HG02885 (cell line): ENCODE measurements at regions not wholly inside any gene's neighbourhood (a gene's known extent, or its start where the extent isn't known, plus 50 kb on each side); places are given as distances from the start of the nearest gene placed in this dataset.
A peak's percentile ranks its signal among the peaks of the same experiment; 100 is the strongest.
"Not testable (repeated sequence)": the region's sequence is repeated elsewhere in the genome, so short reads cannot be mapped to it uniquely, and the experiment has no call there.

Experiments
- ATAC-seq: cut with Tn5 transposase; IDR thresholded peaks from one replicate; pipeline ENCODE4 v1.9.1; 2021; ENCODE audit warnings: mild to moderate bottlenecking; ENCODE audit not compliant: unreplicated experiment, poor library complexity

DNA sequence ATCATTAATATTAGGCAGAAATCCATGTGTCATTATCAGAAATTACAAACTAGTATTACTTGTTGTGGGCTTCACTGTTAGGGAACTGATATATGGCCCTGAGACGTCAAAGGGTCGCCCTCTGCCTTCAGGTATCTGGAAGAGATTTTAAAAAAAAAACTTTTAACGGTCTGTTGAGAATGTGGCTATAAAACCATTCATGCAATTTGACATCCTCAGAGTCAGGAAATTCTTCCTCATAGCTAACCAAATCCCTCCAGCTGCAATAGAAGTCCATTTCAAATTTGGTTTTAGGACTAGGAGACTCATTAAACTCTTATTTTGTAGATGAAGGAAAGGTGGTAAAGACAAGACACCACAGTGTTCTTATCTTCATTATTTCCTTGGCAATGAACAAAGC is 194.2 kb upstream of the NOCT start:
- no peak for ATAC-seq

DNA sequence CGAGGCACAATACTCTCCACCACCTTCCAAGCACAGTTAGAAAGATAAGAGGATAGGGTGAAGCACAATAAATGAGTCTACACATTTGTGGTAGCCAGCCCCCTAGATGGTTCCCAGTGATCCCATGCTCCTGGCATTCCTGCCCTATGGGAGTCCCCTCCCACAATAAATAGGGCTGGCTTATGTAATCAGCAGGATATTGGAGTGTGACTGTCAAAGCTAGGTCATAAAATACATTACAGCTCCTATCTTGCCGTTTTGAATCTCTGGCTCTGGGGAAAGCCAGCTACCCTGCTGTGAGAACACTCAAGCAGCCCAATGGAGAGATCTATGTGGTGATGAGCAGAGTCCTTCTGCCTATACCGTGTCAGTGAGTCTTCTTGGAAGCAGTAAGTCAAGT is 198.7 kb upstream of the NOCT start:
- no peak for ATAC-seq

DNA sequence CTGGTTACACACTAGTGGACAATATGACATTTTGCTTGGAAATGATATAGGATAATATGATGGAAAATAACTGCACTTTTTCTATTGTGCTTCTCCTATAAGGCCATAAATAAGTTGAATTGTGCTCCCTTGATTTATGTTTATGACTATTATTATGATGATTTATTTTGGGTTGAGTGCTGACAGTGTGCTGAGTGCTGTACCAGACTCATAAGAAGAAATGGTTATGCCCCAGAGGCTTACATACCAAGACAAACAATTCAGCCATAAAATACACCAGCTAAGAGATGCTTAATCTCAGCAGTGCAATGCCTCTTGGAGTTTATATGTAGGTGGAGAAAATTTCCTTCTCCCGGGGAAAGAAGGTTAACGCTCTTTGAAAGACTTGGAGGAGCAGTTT is 199.8 kb upstream of the NOCT start:
- ATAC-seq = no peak

DNA sequence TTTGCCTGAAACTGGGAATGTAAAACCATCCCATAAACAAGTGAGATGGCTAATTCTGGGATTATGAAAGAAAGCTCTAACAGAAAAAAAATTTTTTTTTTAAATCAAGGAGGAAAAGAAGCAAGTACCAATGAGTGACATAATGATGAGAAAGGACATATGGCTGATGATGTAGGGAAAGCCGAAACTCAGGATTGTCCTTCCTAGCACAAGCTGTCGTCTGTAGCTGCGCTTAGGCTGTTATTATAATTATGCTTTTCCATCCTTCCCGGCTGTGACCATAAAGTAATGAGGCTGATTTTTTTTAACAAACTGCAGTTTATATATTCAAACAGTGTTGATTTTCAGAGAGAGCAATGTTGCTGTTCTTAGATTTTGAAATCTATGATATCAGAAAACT is 209.8 kb upstream of the NOCT start:
- no peak for ATAC-seq

DNA sequence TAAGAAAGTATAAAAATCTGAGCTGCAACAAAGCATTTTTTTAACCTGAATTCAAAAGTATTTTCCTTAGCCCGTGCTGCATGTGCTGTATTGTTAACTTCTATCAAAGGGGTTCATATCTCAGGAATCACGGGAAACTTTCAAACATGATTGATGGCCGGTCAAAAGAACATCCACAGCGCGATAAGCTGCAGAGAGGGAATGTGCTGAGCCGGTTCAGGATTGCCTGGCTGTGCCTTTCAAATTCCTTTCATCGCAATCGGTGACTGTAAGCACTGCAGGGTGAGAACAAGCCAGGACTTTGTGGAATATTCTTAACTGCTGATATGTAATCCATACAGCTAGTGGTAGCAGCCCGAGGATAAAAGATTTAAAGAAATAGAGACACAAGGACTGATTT is 210.9 kb upstream of the NOCT start:
- ATAC-seq = no peak

DNA sequence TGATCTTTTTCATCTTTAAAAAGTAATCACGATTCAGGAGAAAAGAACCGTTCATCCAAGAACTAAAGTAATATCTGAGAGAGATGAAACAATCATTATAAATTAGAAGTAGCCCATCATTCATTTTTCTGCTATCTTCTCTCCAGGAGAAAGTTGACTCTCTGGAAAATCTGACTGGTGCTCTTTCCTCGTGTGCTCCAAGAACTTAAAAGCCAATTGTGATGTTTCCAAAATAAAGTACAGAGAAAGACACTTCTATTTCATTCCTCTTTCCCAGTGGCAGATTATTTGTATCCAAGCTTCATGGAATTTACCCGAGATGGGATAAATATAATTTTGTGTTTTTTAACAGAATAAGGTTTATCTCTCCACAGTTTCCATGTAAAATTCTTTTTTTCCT is 212.5 kb upstream of the NOCT start:
- ATAC-seq = no peak

DNA sequence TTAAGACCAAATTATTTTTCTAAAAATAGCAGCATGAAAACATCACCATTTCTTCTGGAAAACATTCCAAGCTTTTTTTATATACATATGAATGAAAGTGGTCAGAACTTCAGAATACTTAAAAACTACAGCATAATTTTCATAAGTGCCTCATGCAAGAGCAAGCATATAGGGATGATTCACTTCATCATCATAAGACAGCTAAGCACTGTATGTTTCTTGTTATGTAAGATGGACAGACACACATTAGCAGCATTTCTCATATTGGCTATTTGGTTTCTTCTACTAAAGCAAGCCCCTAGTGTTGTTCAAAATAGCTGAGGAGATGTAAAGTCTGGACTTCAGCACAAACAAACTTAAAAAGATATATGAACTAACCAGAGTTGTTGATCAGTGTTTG is 213.1 kb upstream of the NOCT start:
- ATAC-seq = no peak

DNA sequence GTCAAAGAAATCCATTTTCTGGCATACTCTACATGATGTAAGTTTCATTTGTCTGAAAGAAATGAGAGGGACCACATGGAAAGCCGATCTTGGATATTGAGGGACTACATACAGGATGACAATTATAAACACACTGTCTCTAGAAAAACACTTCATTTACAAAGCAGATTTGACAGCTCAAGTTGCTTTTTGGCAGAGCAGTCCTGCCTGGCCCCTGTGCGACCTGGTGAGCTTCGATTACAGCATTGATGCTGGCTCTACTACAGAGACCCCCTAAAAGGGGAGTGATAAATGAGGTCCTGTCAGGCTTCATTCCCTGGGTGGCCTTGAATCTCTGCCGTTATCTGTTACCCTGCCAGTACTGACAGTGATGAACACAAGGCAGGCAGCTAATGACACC is 215.2 kb upstream of the NOCT start:
- no peak for ATAC-seq

DNA sequence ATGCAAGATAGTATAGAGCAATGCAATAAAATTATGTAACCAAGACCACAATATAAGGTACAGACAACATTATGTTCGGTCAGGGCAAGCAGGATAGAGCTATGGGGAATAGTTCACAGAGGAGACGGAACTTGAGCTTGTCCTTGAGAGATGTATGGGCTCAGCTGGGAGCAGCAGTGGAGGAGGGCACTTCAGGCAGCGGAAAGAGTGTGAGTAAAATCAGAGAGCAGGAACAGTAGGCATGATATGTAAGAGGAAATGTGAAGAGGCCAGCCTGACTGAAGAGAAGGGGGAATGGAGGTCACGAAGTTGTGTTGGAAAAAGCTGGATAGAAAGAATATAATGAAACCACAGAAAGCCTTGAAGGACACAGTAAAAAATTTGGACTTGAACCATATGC is 217.2 kb upstream of the NOCT start:
- no peak for ATAC-seq

DNA sequence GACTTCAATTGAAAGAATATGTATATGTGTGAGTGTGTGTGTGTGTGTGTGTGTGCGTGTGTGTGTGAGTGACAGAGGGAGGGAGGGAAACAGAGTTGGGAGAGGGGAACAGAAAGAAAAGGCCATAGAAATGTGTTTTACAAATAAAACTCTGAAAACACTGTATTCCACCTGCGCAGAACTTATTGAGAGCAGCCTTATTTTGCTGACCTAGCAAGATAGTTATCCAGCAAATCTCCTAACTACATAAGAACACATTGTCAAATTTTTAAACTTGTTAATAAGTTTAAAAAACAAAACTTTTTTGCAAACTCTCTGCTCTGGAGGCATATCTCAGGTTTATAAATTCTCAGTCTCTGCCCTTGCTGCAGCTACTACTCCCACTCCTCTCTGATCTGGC is 217.9 kb upstream of the NOCT start:
- no peak for ATAC-seq

DNA sequence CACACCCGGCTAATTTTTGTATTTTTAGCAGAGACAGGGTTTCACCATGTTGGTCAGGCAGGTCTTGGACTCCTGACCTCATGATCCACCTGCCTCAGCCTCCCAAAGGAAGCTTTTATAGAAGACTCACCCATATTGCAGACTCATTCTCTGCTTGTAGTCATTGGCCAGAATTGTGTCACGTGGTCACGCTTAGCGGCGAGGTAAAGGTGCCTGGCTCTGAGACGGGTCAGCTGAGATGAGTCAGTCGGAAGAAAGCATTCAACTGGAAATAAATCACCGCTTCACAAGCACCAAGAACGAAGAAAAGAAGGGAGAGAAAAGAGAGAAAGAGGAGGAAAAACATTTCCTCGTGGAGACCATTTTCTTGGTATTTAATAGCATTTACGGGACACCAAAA is 218.8 kb upstream of the NOCT start:
- ATAC-seq = no peak

DNA sequence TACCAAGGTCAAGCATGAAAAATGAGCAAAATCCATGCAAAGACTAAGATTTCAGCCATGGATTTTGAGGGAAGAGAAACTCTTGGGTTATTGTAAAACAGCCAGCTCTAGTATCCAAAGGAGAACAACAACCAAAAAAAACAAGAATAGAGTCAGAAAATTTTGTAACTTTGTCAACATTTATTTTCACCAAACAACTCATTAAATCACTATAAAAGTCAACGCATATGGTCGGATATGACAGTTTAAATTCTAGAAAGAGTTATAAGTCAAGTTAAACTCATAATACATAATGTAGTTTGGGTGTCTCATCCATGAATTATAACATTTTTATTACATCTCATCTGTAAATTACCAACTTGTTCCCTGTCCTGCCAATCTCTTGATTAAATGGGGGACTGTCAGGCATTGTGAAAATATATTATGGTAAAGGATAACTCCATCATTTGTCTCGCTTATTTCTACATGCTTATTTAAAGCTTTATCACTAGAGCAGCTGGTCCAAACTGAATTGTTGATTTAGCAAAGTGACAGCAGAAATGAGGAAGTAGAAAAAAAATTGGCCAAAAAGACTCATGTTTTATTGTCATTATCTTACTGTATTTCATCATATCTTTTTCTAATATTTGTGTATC is 224.8 kb upstream of the NOCT start:
- ATAC-seq = no peak

DNA sequence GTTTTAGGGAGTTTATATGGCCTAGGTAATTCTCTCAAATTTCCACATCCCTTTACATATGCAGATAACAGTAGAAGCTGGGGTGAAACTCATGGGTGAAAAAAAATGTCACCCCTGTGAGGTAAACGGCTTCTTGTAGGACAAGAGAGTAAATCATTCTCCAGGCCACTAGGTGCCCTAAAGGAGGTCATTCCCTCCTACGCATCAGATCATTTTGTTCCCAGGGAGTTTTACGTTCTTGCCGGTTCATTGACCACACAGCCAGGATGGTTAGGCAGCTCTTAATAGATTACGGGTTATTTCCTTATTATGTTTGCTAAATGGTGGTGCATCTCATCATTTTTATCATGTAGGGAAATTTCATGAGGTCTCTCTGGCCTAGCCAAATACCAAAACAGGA is 225.8 kb upstream of the NOCT start:
- no peak for ATAC-seq

DNA sequence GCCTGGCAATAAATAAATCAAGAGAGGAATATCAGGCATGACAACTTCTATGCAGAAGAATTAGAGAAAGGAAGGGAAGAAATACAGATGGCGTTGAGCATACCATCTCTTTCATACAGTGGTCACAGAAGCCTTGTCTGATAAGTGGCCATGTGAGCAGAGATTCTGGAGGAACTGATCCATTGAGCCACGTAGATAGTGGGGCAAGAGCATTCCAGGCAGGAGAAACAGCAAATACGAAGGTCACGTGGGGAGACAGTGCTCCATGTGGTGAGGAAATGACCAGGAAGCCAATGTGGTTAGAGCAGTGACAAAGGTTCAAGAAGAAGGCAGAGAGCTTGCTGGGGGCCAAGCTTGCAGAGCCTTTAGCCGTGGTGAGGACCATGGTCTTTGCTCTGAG is 226.7 kb upstream of the NOCT start:
- ATAC-seq = no peak

DNA sequence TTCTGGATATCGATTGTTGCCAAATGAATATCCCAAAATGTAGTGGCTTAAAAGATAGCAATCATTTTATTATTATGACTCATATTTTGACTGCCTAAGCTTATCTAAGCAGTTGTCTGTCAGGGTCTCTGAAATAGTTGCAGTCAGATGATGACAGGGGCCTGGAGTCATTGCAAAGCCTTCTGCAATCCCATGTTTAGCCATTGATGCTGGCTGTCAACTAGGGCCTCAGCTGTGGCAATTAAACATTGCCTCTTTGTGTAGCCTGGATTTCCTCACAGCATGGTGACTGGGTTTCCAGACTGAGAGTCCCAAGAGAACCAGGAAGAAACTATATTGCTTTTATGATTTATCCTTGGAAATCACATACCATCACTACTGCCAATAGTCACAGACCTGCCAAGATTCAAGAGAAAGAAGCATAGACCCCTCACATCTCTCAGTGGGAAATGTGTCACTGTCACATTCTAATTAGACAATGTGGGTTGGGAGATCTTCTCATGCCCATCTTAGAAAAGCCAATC is 227.3 kb upstream of the NOCT start:
- ATAC-seq = no peak

DNA sequence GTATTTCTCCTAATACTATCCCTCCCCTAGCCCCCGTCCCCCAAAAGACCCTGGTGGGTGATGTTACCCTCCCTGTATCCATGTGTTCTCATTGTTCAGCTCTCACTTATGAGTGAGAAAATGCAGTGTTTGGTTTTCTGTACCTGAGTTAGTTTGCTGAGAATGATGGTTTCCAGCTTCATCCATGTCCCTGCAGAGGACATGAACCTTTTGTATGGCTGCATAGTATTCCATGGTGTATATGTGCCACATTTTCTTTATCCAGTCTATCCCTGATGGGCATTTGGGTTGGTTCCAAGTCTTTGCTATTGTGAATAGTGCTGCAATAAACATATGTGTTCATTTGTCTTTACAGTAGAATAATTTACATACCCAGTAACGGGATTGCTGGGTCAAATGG is 235.8 kb upstream of the NOCT start:
- ATAC-seq = not testable (repeated sequence)

DNA sequence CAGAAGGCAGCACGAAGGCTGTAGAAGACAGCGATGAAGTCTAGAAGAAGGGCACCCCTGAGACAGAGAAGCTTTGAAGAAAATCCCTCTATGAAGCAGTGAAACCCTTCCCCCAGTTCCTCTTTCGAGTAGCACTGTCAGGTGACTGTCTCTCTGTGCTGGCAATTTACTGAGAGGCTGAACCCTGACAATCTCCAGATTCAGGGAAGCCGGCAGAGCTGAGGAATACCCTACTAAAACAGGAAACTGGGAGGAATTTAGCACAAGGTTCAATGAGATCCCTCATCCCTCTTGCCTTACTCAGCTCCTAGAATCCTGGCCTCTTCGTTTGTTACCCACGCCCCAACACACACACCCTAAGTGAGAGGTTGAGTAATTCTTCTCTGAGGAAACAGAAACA is 239.7 kb upstream of the NOCT start:
- peak; percentile 96 for ATAC-seq

DNA sequence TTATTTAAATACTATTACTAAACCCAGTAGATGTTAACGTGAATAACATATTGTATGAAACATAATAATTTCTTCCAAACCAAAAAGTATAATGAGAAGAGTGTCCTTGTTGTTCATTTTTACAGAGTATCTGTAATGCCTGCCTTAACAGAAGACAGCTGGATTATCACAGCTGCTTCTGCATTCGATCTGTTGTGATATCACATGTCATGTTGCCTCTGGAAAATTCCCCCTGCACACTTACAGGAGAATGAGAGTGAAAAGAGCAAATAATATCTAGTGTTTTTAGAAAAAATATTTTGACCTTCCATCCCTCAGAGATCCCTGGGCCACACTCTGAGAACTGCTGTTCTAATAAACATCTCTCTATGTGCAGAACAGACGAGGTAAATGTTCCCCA is 240.1 kb upstream of the NOCT start:
- ATAC-seq = peak; percentile 7

DNA sequence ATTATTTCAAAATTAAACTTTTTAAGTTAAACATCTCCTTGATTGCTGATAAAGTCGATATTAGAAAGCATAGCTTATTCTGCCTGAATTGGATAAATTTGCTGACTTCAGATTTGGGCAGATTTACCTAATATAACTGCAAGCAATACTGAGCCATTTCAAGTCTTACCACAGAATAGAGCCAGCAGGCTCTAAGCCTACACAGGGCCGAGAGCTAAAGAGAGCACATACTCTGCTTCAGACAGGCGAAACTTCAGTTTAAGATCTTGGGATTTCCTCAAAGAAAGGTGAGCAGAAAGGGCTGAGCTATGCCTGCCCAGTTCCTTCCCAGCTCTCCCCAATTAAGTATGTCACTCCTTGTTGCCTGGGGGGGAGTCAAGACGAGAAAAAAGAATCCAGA is 240.6 kb upstream of the NOCT start:
- no peak for ATAC-seq

DNA sequence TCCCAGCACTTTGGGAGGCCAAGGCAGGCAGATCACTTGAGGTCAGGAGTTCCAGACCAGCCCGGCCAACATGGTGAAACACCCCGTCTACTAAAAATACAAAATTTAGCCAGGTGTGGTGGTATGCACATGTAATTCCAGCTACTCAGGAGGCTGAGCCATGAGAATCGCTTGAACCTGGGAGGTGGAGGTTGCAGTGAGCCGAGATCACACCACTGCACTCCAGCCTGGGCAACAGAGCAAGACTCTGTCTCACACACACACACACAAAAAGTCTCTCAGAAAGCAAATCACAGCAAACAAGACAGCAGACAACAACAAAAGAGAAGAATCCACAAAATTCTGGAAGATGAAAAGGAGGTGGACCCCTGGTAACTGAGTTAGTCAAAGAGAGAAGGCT is 241.5 kb upstream of the NOCT start:
- ATAC-seq = not testable (repeated sequence)

DNA sequence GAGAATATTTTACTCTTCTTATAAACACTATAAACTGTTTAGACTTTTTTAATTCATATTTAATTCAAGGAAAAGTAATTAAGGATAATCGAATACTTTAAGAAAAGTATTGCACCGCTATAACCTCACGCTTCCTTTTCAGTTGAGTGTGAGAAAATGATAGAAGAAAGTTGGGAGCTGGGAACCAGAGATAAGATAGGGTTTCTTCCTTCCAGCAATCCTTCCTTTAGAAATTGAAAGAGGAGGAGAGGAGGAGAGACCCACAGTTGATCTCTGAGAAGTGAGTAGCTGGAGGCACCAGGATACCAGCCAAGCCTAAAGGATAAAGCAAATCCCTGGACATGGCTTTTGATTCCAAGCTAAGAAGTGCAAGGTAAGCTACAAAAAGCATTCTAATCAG is 242.3 kb upstream of the NOCT start:
- ATAC-seq = no peak

DNA sequence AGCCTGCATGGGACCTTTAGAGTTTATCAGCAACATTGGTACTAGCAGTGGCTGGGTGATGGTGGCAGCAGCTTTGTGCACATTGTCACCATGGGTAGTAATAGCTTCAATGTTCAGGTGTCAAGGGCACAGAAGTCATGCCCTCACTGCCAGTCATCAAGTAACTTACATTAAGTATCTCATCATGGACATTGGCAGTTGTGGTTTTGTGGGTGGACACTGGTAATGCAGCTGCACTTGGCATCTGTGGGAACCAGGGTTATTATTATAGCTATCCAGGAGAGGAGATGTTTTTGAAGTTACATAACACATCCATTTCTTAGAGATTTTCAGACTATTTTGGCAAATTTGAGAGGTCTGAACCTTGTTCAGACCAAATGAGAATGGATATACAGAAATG is 243.2 kb upstream of the NOCT start:
- ATAC-seq = no peak

DNA sequence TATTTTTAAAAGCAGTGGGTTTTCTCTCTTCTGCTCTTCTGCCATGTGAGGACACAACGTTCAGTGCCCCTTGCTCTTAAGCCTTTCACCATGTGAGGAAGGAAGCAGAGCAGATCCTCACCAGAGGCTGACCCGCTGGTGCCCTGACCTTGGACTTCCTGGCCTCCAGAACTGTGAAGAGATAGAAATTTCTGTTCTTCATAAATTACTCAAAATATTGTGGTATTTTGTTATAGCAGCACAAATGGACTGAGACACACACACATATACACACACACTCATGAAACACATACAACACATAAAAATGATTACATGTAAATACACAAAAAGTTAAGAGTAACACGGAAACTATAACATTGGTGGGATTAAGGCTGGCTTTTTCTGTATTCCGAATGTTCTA is 244.8 kb upstream of the NOCT start:
- no peak for ATAC-seq
